GM19239 (cell line): ENCODE measurements at regions not wholly inside any gene's neighbourhood (a gene's known extent, or its start where the extent isn't known, plus 50 kb on each side); places are given as distances from the start of the nearest gene placed in this dataset.
A peak's percentile ranks its signal among the peaks of the same experiment; 100 is the strongest.

Experiments used
- DNase-seq: peaks from one replicate; pipeline ENCODE4 v3.0.0; 2011; ENCODE audit warnings: low spot score; ENCODE audit not compliant: insufficient read length
- FAIRE-seq: peaks from 2 replicates; lab custom pipeline; 2011; peaks lifted over from hg19 to GRCh38; lab: Jason Lieb, UNC

DNA sequence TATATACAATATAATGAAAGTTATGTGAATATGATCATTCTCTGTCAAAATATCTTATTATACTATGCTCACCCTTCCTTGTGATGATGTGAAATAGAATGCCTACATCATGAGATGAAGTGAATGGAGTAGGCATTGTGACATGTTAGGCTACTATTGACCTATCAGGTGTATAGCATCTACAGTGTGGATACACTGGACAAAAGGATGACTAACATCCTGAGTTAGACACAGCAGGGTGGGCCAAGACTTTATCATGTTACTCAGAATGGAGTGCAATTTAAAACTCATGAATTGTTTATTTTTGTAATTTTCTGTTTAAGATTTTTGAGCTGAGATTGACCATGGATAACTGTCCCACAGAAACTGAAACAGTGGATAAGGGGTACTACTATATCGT is 53.4 kb upstream of the NAV3 start:
- no peak for DNase-seq
- FAIRE-seq = no peak

DNA sequence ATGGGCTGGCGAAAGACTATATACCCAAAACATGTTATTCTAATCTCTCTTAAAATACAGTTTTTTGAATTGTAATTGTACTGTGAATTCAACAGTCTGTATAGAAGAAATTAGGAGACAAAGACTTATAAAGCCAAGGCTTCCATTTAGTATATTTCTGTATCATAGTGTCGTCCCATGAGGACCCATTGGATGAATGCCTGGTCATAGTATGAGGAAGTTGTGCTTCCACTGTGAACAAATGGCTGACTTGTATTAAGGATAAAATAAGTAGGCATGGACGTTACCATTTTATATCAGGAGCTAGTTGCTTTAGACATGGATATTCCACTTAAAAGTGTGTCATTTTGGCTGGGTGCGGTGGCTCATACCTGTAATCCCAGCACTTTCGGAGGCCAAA is 55.9 kb upstream of the NAV3 start:
- FAIRE-seq (no peak), DNase-seq (no peak)

GRCh38 chr12:77772676-77773298 is 57.9 kb upstream of the NAV3 start:
- no peak for FAIRE-seq
- DNase-seq = no peak

GRCh38 chr12:77768558-77768957 is 62.1 kb upstream of the NAV3 start:
- FAIRE-seq (no peak), DNase-seq (no peak)

DNA sequence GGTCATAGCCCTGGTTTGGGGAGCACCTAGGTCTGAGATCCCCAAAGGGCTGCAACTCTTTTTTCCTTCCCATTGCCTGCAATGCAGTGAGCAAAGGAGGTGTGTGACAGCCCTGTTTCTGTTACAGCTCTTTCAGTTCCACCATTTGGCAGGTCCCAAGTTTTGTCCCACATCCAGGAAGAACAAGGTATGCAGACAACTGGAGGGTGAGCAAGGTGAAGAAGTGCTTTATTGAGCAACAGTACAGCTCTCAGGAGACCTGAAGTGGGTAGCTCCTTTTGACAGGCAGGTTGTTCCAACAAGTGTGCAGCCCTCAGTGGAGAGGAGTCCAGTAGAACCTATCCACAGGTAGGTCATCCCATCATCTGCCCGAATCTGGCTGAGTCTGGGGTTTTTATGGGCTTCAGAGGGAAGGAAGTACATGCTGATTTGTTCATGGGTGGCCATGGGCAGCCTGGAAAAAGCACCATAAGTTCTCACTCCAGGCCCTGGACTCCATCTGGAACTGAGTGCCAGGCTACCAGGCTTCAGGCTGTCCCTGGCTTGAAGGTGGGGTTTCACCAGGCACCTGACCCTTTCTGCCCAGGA is 62.8 kb upstream of the NAV3 start:
- FAIRE-seq = no peak
- DNase-seq = no peak

DNA sequence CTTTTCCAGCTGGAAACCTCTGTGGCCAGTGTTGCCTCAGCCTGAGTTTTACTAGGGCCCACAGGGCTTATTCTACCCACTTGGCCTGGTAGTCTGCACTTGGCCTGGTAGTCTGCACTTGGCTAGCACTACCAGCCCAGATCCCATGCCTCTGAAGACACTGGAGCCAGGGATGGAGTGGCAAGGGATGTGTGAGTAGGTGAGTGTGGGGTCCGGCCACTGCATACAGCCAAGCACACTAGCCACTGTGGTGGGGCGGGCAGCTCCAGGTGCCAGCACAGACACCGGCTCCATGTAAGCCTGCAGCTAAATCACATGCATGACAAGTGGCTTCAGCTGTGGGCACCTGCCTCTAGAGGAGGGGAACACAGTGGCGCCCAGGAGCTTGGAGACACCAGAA is 63.4 kb upstream of the NAV3 start:
- DNase-seq = no peak

DNA sequence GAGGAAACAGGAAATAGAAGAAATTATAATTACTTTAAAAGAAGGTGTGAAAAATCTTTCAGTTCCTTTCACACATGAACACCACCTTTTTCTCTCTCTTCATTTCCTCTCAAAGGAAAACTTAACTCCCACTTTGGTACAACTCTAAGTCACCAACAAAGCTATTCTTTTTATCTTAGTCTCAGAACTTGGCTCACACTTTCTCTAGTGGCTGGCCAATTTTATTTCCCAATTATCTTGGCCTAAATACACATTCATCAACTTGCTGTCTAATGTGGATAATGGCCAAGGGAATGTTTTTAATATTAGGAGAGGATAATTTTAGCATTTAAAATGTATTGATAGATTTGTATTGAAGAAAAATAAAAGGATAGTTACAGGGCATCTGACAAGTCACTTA is 64.5 kb upstream of the NAV3 start:
- no peak for DNase-seq
- FAIRE-seq = no peak

More for the DNA sequence above, 63.4 kb upstream of the NAV3 start:
- no peak for FAIRE-seq

- no peak for FAIRE-seq
- DNase-seq = no peak
Observed at GRCh38 chr12:77761286-77761685, 69.4 kb upstream of the NAV3 start.

DNA sequence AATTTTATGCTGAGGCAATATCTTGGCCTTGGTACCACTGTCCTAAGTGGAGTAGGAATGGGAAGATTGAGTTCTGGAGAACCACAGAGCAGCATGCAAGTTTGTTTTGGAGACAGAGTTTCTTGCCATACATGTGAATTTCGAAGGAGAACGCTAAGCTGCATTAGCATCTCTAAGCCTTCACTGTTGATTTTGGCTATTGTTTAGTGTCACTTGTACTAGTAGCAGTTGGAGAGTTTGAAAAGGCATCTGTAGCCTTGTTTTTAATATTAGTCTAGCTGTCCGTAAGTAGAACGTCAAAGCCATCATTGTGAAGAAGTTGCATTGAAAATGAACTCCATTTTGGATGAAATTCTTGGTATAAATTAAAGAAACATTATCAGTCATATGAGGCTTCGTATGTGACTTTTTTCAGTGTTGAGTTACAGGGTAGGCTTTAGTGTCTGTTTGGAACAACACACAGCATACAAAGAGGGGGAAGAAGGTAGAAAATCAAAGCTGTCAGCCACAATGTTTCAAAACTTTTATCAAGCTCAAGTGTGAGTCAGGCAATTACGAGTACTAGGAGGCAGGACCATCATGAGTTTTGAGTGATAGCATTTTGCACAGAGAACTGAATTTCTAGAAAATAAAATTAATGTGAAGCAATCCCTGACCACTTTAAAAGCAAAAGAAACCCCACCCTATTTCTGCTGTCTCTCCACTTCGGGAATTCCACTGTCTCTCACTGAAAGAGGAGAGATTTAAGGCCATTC is 70.2 kb upstream of the NAV3 start:
- DNase-seq (no peak), FAIRE-seq (no peak)

- FAIRE-seq (no peak), DNase-seq (no peak)
Observed at GRCh38 chr12:77754086-77754485, 76.6 kb upstream of the NAV3 start.

- no peak for FAIRE-seq
- no peak for DNase-seq
Observed at GRCh38 chr12:77751939-77752338, 78.8 kb upstream of the NAV3 start.

DNA sequence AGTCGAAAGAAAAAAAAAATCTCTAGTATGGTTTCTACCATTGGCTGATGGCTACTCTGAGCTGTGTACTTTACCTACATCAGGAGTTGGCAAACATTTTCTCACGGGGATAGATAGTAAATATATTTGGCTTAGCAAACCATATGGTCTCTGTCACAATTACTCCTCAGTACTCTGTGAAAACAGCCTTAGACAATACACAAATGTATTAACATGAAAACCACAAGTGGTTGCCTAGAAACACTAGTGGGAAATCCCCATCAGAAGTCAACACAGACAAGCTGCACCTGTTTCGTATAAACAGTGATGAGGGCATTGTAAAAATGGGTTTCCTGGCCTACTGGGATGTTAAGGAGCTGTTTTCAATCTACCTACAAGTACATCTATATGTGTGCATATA is 84.6 kb upstream of the NAV3 start:
- peak; percentile 4 for DNase-seq
- FAIRE-seq = peak; percentile 94

- no peak for FAIRE-seq
- DNase-seq = no peak
Observed at GRCh38 chr12:77745624-77746023, 85.1 kb upstream of the NAV3 start.

GRCh38 chr12:77742631-77743030 is 88.1 kb upstream of the NAV3 start:
- no peak for FAIRE-seq

DNA sequence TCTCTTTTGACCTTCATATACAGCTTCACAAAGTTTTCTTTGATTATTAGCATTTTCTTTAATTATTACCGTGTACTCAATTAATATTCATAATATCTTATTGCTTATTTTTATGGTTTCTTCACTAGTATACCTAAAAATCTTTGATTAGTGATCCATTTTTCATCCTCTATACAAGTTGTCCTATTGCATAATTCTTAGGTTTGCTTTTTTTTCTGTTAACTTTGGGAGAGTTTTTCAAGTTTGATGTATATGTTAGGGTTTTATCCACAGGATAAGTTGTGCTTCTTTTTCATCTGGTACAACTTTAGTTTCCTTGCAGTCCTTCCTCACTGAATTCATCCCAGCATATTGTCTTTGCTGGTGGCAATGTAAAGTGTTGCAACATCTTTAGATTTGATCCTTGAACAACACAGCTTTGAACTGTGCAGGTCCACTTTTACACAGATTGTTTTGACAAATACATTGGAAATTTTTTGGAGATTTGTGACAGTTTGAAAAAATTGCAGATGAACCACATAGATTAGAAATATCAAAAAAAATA is 88.6 kb upstream of the NAV3 start:
- FAIRE-seq (no peak), DNase-seq (no peak)

More at GRCh38 chr12:77742631-77743030, 88.1 kb upstream of the NAV3 start:
- no peak for DNase-seq

- DNase-seq = no peak
- FAIRE-seq = no peak
Observed at GRCh38 chr12:77736219-77736965, 94.3 kb upstream of the NAV3 start.

DNA sequence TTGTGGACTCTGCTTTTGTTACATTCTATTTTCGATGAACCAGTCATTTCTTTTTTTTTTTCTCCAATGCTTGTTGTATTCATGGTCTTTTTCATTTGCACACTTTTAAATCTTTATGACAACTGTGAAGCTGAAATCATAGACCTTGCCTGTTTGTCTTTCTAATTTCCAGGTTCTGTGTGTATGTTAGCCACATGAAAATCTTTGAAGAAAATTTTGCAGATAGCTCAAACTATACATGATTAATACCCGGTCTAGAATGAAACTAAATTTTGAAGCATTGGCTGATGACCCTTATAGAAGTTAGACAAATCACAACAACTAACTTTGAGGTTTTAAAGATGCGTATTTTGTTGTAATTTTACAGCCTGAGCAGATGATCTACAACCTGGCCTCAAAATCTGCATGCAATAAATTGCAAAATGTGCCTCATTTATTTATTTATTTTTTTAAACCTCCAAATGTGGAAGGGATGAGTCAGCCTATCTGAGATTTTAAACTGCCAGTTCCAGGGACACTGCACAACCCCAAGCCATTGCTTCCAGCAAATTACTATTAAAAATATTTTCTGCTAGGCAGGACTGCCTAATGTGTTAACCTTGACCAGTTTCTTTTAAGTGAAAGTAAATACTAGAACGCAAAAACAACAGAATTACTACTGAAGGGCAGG is 96.3 kb upstream of the NAV3 start:
- DNase-seq (no peak), FAIRE-seq (no peak)

GRCh38 chr12:77728018-77728417 is 102.7 kb upstream of the NAV3 start:
- no peak for DNase-seq
- no peak for FAIRE-seq

DNA sequence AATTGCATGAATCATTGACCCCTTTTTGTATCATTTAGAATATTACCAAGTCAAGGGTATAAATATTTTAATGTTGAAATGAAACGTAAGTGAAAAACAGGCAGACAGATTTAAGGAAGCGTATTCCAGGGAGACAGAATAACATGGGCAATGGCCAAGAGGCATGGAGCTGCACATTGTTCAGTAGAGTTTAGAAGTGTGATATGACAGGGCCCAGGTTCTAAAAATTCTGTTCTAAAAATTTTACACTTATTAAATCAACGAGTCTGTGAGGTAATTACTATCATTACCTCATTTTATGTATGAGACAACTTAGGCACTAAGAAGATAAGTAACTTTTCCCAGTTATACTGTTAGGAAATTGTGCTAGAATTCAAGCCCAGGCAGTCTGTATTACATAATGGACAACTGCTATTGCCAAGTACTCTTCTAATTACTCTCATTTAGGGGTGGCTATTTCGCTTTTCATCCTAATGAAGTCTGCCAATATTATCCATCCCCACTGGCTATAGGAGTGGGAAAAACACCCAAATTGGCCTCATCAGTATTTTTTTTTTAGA is 103.2 kb upstream of the NAV3 start:
- DNase-seq = no peak
- FAIRE-seq = no peak

GRCh38 chr12:77725611-77726010 is 105.1 kb upstream of the NAV3 start:
- no peak for DNase-seq

More at GRCh38 chr12:77725611-77726010, 105.1 kb upstream of the NAV3 start:
- no peak for FAIRE-seq
